ENCODE measurements at regions not wholly inside any gene's neighbourhood (a gene's known extent, or its start where the extent isn't known, plus 50 kb on each side); places are given as distances from the start of the nearest gene placed in this dataset.

DNA sequence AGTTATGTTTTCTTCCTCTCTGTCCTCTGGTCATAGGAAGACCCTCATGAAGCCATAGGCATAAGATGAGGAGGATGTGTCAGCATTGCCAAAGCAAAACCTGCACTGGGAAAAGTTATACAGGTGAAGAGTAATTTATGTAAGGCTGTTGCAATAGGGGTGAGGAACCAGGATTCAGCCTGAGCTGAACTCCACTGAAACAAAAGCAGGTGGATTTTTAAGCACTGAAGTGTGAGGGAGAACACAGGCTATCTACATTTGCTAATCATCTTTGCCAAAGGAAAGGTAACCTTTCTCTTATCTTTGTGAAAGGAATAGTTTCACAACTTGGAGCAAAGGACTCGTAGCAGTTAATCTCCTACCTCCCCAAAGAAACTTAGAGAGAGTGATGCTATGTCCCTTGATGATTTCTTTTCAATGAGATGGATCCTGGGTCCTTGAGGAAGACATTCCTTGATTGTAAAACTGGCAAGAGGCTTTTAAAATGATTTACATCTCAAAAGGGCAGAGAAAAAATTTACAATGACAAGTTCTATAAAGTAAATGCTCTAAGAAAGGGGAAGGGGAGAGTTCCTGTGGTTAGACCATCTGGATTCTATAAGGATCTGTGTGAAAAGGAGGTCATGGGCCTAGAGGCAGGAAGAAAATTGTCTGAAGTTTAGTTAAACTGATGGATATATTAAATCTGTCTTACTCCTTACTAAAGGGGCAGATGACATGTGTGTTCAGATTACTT lies 385.4 kb upstream of the CDH7 start:
- Histone ChIP-seq H3K4me3 (no peak overlapping the region), H3K27me3 (ENCODE audit: control insufficient read depth in 2 of 2, insufficient read depth in 2 of 2, low read length in 2 of 2) (no peaks in the 10 kb centered on the region), H3K4me2 (ENCODE audit: insufficient read depth, low read length) (no peak overlapping the region), H3K9me1 (ENCODE audit: control insufficient read depth, insufficient read depth, low read length) (no peaks in the 10 kb centered on the region), H2AFZ (ENCODE audit: low read depth, low read length) (no peak overlapping the region), H3K9ac (ENCODE audit: insufficient read depth in 1 of 2, low read depth in 2 of 2, low read length in 2 of 2) (no peak overlapping the region), H3K27ac (ENCODE audit: extremely low read depth, low read depth, low read length) (no peak overlapping the region), H3K4me1 (replicated peaks in 1 of 2; ENCODE audit: control insufficient read depth in 2 of 2, insufficient read depth in 2 of 2, low read length in 2 of 2) (no peaks in the 10 kb centered on the region), H3K36me3 (ENCODE audit: control insufficient read depth, insufficient read depth, low read length) (no peaks in the 10 kb centered on the region), H4K20me1 (replicated peaks; ENCODE audit: control insufficient read depth, insufficient read depth, low read length) (no peaks in the 10 kb centered on the region), H3K9me3 (replicated peaks; ENCODE audit: control insufficient read depth, insufficient read depth, low read depth, low read length) (no peaks in the 10 kb centered on the region), H3K79me2 (ENCODE audit: control insufficient read depth, insufficient read depth, low read length) (no peaks in the 10 kb centered on the region)
- CTCF ChIA-PET (ENCODE audit: low intra/inter-chr PET ratio): no interaction called here
- no TSS peak for BruUV-seq (replicated peaks)
- in situ Hi-C loops (cut with MboI) (no loop called here), intact Hi-C loops (cut with micrococcal nuclease) (no loop called here)
- no peak for TF ChIP-seq SMC3 (conservative IDR thresholded peaks at IDR 0.05; ENCODE audit: insufficient read depth, low read depth, low read length)
- no peak for TF ChIP-seq CBFA2T2 (conservative IDR thresholded peaks at IDR 0.05)
- no peak for TF ChIP-seq CBFB (CRISPR knock-in tag; IDR thresholded peaks at IDR 0.05)
- no peak for TF ChIP-seq CBX3 (IDR thresholded peaks at IDR 0.05; ENCODE audit: borderline replicate concordance in 1 of 2, low read length in 2 of 2)
- TF ChIP-seq PRDM10 (IDR thresholded peaks at IDR 0.05; ENCODE audit: partially characterized antibody): no peak
- no peak for TF ChIP-seq ZNF3 (CRISPR knock-in tag; IDR thresholded peaks at IDR 0.05)
- no peak for TF ChIP-seq PHF20 (IDR thresholded peaks at IDR 0.05; ENCODE audit: partially characterized antibody)
- TF ChIP-seq TSC22D4 (tag; IDR thresholded peaks at IDR 0.05): no peak
- TF ChIP-seq, protein P1, sequence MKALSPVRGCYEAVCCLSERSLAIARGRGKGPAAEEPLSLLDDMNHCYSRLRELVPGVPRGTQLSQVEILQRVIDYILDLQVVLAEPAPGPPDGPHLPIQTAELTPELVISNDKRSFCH (CRISPR knock-in tag; IDR thresholded peaks at IDR 0.05): no peak
- TF ChIP-seq, protein P1 (tag; IDR thresholded peaks at IDR 0.05): no peak
- no peak for TF ChIP-seq ZNF76 (CRISPR knock-in tag; IDR thresholded peaks at IDR 0.05; ENCODE audit: borderline replicate concordance)
- no peak for TF ChIP-seq NEUROD1 (IDR thresholded peaks at IDR 0.05; ENCODE audit: borderline replicate concordance, low read depth, low read length, partially characterized antibody)
- TF ChIP-seq POU5F1 (IDR thresholded peaks at IDR 0.05; ENCODE audit: borderline replicate concordance, low read depth, low read length, partially characterized antibody): no peak
- no peak for TF ChIP-seq SRSF7 (optimal IDR thresholded peaks at IDR 0.05; ENCODE audit: low read depth, low read length)
- no peak for TF ChIP-seq SP1 (CRISPR knock-in tag; IDR thresholded peaks at IDR 0.05)
- no peak for DNase-seq (ENCODE audit: extremely low read depth in 1 of 4, low spot score in 3 of 4)
- no peak for FAIRE-seq
- no CpG with 5 or more reads among the region's 1 CpG for WGBS (ENCODE audit: insufficient coverage, low coverage, missing lambda C conversion rate)
- POLR2A ChIA-PET: no interaction called here
- no peak for ATAC-seq

Data from K562 (cell line).